B cell (primary cell): ENCODE measurements at regions not wholly inside any gene's neighbourhood (a gene's known extent, or its start where the extent isn't known, plus 50 kb on each side); places are given as distances from the start of the nearest gene placed in this dataset.

Source experiments
- EZH2 ChIP-seq: IDR thresholded peaks from 2 replicates; pipeline ENCODE4 v1.6.1; 2012; ENCODE audit warnings: borderline replicate concordance, low read depth, mild to moderate bottlenecking, moderate library complexity, low read length; ENCODE audit not compliant: insufficient read depth, poor library complexity, severe bottlenecking
- TF ChIP-seq, protein P1 (sequence below): fragments of 200-600 bp; IDR thresholded peaks from one replicate; pipeline ENCODE4 v1.8.0; 2022; ENCODE audit warnings: antibody characterized with exemption, mild to moderate bottlenecking

DNA sequence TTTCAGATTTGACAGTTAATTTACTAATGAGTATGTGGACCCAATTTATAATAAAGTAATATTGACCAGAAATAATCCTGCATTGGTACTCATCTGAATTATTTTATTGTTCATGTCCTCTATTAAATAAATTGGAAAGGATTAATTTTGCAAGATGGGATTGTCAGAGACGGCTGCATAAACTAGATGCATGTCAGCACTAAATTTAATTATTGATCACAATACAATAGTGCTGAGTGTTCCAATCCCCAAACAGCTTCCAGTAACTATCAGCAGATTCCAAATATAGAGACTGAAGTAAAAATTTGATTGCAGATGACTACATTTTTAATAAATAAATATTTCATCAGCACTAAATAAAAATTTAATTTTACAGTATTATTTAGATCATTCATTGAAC, 387.2 kb downstream of the GRB14 start:
- no peak for TF ChIP-seq EZH2
- TF ChIP-seq, protein P1, sequence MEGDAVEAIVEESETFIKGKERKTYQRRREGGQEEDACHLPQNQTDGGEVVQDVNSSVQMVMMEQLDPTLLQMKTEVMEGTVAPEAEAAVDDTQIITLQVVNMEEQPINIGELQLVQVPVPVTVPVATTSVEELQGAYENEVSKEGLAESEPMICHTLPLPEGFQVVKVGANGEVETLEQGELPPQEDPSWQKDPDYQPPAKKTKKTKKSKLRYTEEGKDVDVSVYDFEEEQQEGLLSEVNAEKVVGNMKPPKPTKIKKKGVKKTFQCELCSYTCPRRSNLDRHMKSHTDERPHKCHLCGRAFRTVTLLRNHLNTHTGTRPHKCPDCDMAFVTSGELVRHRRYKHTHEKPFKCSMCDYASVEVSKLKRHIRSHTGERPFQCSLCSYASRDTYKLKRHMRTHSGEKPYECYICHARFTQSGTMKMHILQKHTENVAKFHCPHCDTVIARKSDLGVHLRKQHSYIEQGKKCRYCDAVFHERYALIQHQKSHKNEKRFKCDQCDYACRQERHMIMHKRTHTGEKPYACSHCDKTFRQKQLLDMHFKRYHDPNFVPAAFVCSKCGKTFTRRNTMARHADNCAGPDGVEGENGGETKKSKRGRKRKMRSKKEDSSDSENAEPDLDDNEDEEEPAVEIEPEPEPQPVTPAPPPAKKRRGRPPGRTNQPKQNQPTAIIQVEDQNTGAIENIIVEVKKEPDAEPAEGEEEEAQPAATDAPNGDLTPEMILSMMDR, result no peak
